H1 (cell line): ENCODE measurements at regions not wholly inside any gene's neighbourhood (a gene's known extent, or its start where the extent isn't known, plus 50 kb on each side); places are given as distances from the start of the nearest gene placed in this dataset.

ENCODE experiments used
- POLR2A ChIP-seq, 2 experiments: IDR thresholded peaks; 1 replicate in 1 of 2; 2 replicates in 1 of 2; pipeline ENCODE4 v1.6.1; 2011; ENCODE audit warnings: low read depth in 2 of 2, low read length in 2 of 2, mild to moderate bottlenecking in 2 of 2; ENCODE audit errors: control extremely low read depth in 1 of 2
- TAF7 ChIP-seq: optimal IDR thresholded peaks from 2 replicates; pipeline ENCODE3; 2011; ENCODE audit warnings: low read depth, mild to moderate bottlenecking, inconsistent platforms, low read length, moderate library complexity, borderline replicate concordance
- TF ChIP-seq, protein P1 (sequence below): fragments of 300-600 bp; sonication (generic); IDR thresholded peaks from 2 replicates; pipeline ENCODE4 v1.7.1; 2012; ENCODE audit warnings: low read length, moderate library complexity, mild to moderate bottlenecking, inconsistent platforms; ENCODE audit not compliant: insufficient replicate concordance

DNA sequence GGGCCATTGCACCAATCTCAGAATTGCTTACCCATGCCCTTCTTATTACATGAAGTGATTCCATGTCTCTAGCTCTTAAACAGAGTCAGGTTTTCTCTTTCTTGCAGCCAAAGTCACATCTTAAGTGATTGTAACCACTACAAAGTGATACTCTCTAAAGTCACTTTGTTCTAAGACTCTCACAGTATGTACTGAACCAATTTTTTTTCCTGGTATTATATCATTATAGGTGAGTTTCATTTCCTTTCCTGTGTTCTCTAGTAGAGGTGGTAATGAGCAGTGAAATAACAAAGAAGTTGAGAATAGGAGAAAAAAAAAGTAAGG lies 66.3 kb upstream of the DARS1 start (continued):
- TF ChIP-seq, protein P1, sequence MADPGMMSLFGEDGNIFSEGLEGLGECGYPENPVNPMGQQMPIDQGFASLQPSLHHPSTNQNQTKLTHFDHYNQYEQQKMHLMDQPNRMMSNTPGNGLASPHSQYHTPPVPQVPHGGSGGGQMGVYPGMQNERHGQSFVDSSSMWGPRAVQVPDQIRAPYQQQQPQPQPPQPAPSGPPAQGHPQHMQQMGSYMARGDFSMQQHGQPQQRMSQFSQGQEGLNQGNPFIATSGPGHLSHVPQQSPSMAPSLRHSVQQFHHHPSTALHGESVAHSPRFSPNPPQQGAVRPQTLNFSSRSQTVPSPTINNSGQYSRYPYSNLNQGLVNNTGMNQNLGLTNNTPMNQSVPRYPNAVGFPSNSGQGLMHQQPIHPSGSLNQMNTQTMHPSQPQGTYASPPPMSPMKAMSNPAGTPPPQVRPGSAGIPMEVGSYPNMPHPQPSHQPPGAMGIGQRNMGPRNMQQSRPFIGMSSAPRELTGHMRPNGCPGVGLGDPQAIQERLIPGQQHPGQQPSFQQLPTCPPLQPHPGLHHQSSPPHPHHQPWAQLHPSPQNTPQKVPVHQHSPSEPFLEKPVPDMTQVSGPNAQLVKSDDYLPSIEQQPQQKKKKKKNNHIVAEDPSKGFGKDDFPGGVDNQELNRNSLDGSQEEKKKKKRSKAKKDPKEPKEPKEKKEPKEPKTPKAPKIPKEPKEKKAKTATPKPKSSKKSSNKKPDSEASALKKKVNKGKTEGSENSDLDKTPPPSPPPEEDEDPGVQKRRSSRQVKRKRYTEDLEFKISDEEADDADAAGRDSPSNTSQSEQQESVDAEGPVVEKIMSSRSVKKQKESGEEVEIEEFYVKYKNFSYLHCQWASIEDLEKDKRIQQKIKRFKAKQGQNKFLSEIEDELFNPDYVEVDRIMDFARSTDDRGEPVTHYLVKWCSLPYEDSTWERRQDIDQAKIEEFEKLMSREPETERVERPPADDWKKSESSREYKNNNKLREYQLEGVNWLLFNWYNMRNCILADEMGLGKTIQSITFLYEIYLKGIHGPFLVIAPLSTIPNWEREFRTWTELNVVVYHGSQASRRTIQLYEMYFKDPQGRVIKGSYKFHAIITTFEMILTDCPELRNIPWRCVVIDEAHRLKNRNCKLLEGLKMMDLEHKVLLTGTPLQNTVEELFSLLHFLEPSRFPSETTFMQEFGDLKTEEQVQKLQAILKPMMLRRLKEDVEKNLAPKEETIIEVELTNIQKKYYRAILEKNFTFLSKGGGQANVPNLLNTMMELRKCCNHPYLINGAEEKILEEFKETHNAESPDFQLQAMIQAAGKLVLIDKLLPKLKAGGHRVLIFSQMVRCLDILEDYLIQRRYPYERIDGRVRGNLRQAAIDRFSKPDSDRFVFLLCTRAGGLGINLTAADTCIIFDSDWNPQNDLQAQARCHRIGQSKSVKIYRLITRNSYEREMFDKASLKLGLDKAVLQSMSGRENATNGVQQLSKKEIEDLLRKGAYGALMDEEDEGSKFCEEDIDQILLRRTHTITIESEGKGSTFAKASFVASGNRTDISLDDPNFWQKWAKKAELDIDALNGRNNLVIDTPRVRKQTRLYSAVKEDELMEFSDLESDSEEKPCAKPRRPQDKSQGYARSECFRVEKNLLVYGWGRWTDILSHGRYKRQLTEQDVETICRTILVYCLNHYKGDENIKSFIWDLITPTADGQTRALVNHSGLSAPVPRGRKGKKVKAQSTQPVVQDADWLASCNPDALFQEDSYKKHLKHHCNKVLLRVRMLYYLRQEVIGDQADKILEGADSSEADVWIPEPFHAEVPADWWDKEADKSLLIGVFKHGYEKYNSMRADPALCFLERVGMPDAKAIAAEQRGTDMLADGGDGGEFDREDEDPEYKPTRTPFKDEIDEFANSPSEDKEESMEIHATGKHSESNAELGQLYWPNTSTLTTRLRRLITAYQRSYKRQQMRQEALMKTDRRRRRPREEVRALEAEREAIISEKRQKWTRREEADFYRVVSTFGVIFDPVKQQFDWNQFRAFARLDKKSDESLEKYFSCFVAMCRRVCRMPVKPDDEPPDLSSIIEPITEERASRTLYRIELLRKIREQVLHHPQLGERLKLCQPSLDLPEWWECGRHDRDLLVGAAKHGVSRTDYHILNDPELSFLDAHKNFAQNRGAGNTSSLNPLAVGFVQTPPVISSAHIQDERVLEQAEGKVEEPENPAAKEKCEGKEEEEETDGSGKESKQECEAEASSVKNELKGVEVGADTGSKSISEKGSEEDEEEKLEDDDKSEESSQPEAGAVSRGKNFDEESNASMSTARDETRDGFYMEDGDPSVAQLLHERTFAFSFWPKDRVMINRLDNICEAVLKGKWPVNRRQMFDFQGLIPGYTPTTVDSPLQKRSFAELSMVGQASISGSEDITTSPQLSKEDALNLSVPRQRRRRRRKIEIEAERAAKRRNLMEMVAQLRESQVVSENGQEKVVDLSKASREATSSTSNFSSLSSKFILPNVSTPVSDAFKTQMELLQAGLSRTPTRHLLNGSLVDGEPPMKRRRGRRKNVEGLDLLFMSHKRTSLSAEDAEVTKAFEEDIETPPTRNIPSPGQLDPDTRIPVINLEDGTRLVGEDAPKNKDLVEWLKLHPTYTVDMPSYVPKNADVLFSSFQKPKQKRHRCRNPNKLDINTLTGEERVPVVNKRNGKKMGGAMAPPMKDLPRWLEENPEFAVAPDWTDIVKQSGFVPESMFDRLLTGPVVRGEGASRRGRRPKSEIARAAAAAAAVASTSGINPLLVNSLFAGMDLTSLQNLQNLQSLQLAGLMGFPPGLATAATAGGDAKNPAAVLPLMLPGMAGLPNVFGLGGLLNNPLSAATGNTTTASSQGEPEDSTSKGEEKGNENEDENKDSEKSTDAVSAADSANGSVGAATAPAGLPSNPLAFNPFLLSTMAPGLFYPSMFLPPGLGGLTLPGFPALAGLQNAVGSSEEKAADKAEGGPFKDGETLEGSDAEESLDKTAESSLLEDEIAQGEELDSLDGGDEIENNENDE: no peak
- TF ChIP-seq TAF7: no peak
- no peak for TF ChIP-seq POLR2A (IDR thresholded peaks at IDR 0.05; ENCODE audit: control extremely low read depth in 1 of 2, low read depth in 2 of 2, low read length in 2 of 2)
